Kidney capillary endothelial cell (primary cell): ENCODE measurements at regions not wholly inside any gene's neighbourhood (a gene's known extent, or its start where the extent isn't known, plus 50 kb on each side); places are given as distances from the start of the nearest gene placed in this dataset.
"Not testable (repeated sequence)": the region's sequence is repeated elsewhere in the genome, so short reads cannot be mapped to it uniquely, and the experiment has no call there.

ENCODE experiments used
- DNase-seq: peaks from one replicate; pipeline ENCODE4 v3.0.0-alpha.2; 2018; ENCODE audit warnings: low spot score

- DNase-seq: not testable (repeated sequence)
Measured at GRCh38 chr16:21534561-21534960, 64.8 kb upstream of the METTL9 start.

- not testable (repeated sequence) for DNase-seq
Measured at GRCh38 chr16:21535201-21535600, 64.2 kb upstream of the METTL9 start.

GRCh38 chr16:21536740-21537139 lies 62.6 kb upstream of the METTL9 start:
- DNase-seq: not testable (repeated sequence)

- not testable (repeated sequence) for DNase-seq
Measured at GRCh38 chr16:21537598-21537997, 61.8 kb upstream of the METTL9 start.

- not testable (repeated sequence) for DNase-seq
Measured at GRCh38 chr16:21539107-21539618, 60.2 kb upstream of the METTL9 start.

GRCh38 chr16:21540770-21541433 lies 58.5 kb upstream of the METTL9 start:
- DNase-seq: not testable (repeated sequence)

GRCh38 chr16:21541611-21542051 lies 57.7 kb upstream of the METTL9 start:
- DNase-seq: not testable (repeated sequence)

GRCh38 chr16:21542075-21542474 lies 57.3 kb upstream of the METTL9 start:
- not testable (repeated sequence) for DNase-seq

- DNase-seq: not testable (repeated sequence)
Measured at GRCh38 chr16:21542491-21543124, 56.8 kb upstream of the METTL9 start.

- not testable (repeated sequence) for DNase-seq
Measured at GRCh38 chr16:21543151-21543836, 56.1 kb upstream of the METTL9 start.

- DNase-seq: not testable (repeated sequence)
Measured at GRCh38 chr16:21545664-21546326, 53.6 kb upstream of the METTL9 start.

GRCh38 chr16:21549396-21549795 lies 50.0 kb upstream of the METTL9 start:
- DNase-seq: not testable (repeated sequence)
